IMR-90 (cell line): ENCODE measurements at regions not wholly inside any gene's neighbourhood (a gene's known extent, or its start where the extent isn't known, plus 50 kb on each side); places are given as distances from the start of the nearest gene placed in this dataset.

Experiments used
- ATAC-seq: fragments of 200-7000 bp; cut with Tn5 transposase; 2 replicates; pipeline ENCODE4 v1.9.1; 2020; ENCODE audit warnings: low read depth, mild to moderate bottlenecking, moderate library complexity
- BruUV-seq: library from RNA; stranded (reverse); fragments of 400-500 nt; replicated peaks from 2 replicates; lab custom pipeline; 2021; lab: Mats Ljungman, UMichigan
- CTCF ChIA-PET: fragments of 300-600 bp; formaldehyde crosslinking; extraction: SDS; loops from one replicate; lab custom pipeline; 2021; ENCODE audit warnings: antibody characterized with exemption; lab: Yijun Ruan, JAX
- POLR2A ChIA-PET: fragments of 300-600 bp; sonication (Branson Sonifier 250); formaldehyde crosslinking; loops from one replicate; lab custom pipeline; 2022; ENCODE audit warnings: antibody characterized with exemption; ENCODE audit not compliant: unreplicated experiment; lab: Charles Lee
- DNase-seq: peaks from one replicate; pipeline ENCODE4 v3.0.0; 2013
- H2AFZ ChIP-seq: replicated peaks from 2 replicates; pipeline ENCODE3; 2013; ENCODE audit warnings: low read length, mild to moderate bottlenecking; ENCODE audit not compliant: poor library complexity
- H2AK5ac ChIP-seq: 2 replicates; pipeline ENCODE4 v1.6.1; 2013; ENCODE audit warnings: low read depth, low read length, inconsistent platforms
- H2AK9ac ChIP-seq: replicated peaks from 2 replicates; pipeline ENCODE3; 2013; ENCODE audit warnings: mild to moderate bottlenecking, low read depth, low read length, moderate library complexity; ENCODE audit not compliant: poor library complexity
- H2BK120ac ChIP-seq: 2 replicates; pipeline ENCODE4 v1.6.1; 2013; ENCODE audit warnings: low read depth, low read length, inconsistent platforms
- H2BK15ac ChIP-seq: 3 replicates; pipeline ENCODE4 v1.6.1; 2013; ENCODE audit warnings: low read depth, low read length, inconsistent platforms
- H2BK20ac ChIP-seq: 2 replicates; pipeline ENCODE4 v1.6.1; 2013; ENCODE audit warnings: low read depth, mild to moderate bottlenecking, inconsistent platforms, low read length, moderate library complexity
- H2BK5ac ChIP-seq: 2 replicates; pipeline ENCODE4 v1.6.1; 2013; ENCODE audit warnings: mild to moderate bottlenecking, low read depth, low read length, inconsistent platforms; ENCODE audit not compliant: poor library complexity, severe bottlenecking
- H3K14ac ChIP-seq: replicated peaks from 2 replicates; pipeline ENCODE4 v1.6.1; 2013; ENCODE audit warnings: low read depth, low read length, inconsistent platforms
- H3K18ac ChIP-seq: 2 replicates; pipeline ENCODE4 v1.6.1; 2013; ENCODE audit warnings: low read depth, low read length, control low read depth
- H3K23ac ChIP-seq: 2 replicates; pipeline ENCODE4 v1.6.1; 2013; ENCODE audit warnings: low read depth, low read length, inconsistent platforms
- H3K27ac ChIP-seq: 2 replicates; pipeline ENCODE4 v1.5.1; 2013; ENCODE audit warnings: mild to moderate bottlenecking, control low read depth, low read length; ENCODE audit not compliant: insufficient read depth
- H3K27me3 ChIP-seq: 2 replicates; pipeline ENCODE4 v1.6.1; 2013; ENCODE audit warnings: low read length; ENCODE audit not compliant: control insufficient read depth, insufficient read depth
- H3K36me3 ChIP-seq: 2 replicates; pipeline ENCODE4 v1.6.1; 2013; ENCODE audit warnings: low read length, mixed read lengths; ENCODE audit not compliant: control insufficient read depth, insufficient read depth
- H3K4ac ChIP-seq: 2 replicates; pipeline ENCODE4 v1.6.1; 2013; ENCODE audit warnings: low read depth, low read length, inconsistent platforms
- H3K4me1 ChIP-seq: 2 replicates; pipeline ENCODE4 v1.6.1; 2013; ENCODE audit warnings: low read length, mixed read lengths; ENCODE audit not compliant: control insufficient read depth, insufficient read depth
- H3K4me2 ChIP-seq: 2 replicates; pipeline ENCODE4 v1.6.1; 2013; ENCODE audit warnings: low read depth, mild to moderate bottlenecking, control low read depth, low read length, moderate library complexity
- H3K4me3 ChIP-seq: 2 replicates; pipeline ENCODE4 v1.5.1; 2013; ENCODE audit warnings: low read depth, mild to moderate bottlenecking, control low read depth, low read length, moderate library complexity; ENCODE audit not compliant: insufficient read depth
- H3K56ac ChIP-seq: 2 replicates; pipeline ENCODE4 v1.6.1; 2013; ENCODE audit warnings: low read length, inconsistent platforms; ENCODE audit not compliant: insufficient read depth; ENCODE audit errors: extremely low read depth
- H3K79me1 ChIP-seq, 2 experiments: 2 replicates each; pipeline ENCODE4 v1.6.1; 2013; ENCODE audit warnings: low read length in 2 of 2, inconsistent platforms in 1 of 2, low read depth in 1 of 2
- H3K9ac ChIP-seq: 2 replicates; pipeline ENCODE4 v1.6.1; 2013; ENCODE audit warnings: low read depth, low read length, control low read depth
- H3K9me1 ChIP-seq: 2 replicates; pipeline ENCODE4 v1.6.1; 2013; ENCODE audit warnings: low read length, inconsistent platforms; ENCODE audit not compliant: insufficient read depth
- H3K9me3 ChIP-seq: 2 replicates; pipeline ENCODE4 v1.6.1; 2013; ENCODE audit warnings: low read length; ENCODE audit not compliant: control insufficient read depth, insufficient read depth
- H4K20me1 ChIP-seq: 2 replicates; pipeline ENCODE4 v1.6.1; 2013; ENCODE audit warnings: low read length, inconsistent platforms; ENCODE audit not compliant: insufficient read depth
- H4K5ac ChIP-seq: 2 replicates; pipeline ENCODE4 v1.6.1; 2013; ENCODE audit warnings: mild to moderate bottlenecking, low read depth, low read length, control low read depth
- H4K8ac ChIP-seq, 2 experiments: 2 replicates each; pipeline ENCODE4 v1.6.1; 2013; ENCODE audit warnings: low read depth in 2 of 2, low read length in 2 of 2, control low read depth in 1 of 2, inconsistent platforms in 1 of 2
- H4K91ac ChIP-seq: 2 replicates; pipeline ENCODE4 v1.6.1; 2013; ENCODE audit warnings: low read depth, low read length, inconsistent platforms; ENCODE audit not compliant: insufficient read depth
- BHLHE40 ChIP-seq: fragments of 150-350 bp; IDR thresholded peaks from 2 replicates; pipeline ENCODE4 v1.6.1; 2016; ENCODE audit warnings: mild to moderate bottlenecking, low read depth, low read length
- CEBPB ChIP-seq: IDR thresholded peaks from 2 replicates; pipeline ENCODE4 v1.6.1; 2012; ENCODE audit warnings: low read depth, low read length, improper control_type of control experiment
- CHD1 ChIP-seq: IDR thresholded peaks from 2 replicates; pipeline ENCODE4 v1.6.1; 2012; ENCODE audit warnings: low read depth, low read length, improper control_type of control experiment
- FOS ChIP-seq: fragments of 150-350 bp; IDR thresholded peaks from 2 replicates; pipeline ENCODE4 v1.6.1; 2016; ENCODE audit warnings: low read depth, low read length
- MAFK ChIP-seq: IDR thresholded peaks from 2 replicates; pipeline ENCODE4 v1.6.1; 2012; ENCODE audit warnings: low read depth, low read length, improper control_type of control experiment
- MAZ ChIP-seq: IDR thresholded peaks from 2 replicates; pipeline ENCODE4 v1.6.1; 2012; ENCODE audit warnings: low read depth, mild to moderate bottlenecking, low read length, improper control_type of control experiment, moderate library complexity, borderline replicate concordance
- MXI1 ChIP-seq: IDR thresholded peaks from 2 replicates; pipeline ENCODE4 v1.6.1; 2012; ENCODE audit warnings: low read depth, mild to moderate bottlenecking, low read length, moderate library complexity, borderline replicate concordance
- NFE2L2 ChIP-seq: fragments of 150-350 bp; IDR thresholded peaks from 2 replicates; pipeline ENCODE4 v1.6.1; 2016; ENCODE audit warnings: low read depth, mild to moderate bottlenecking, low read length
- POLR2A ChIP-seq: IDR thresholded peaks from 2 replicates; pipeline ENCODE4 v1.6.1; 2012; ENCODE audit warnings: mild to moderate bottlenecking, low read depth, low read length
- RAD21 ChIP-seq: IDR thresholded peaks from 2 replicates; pipeline ENCODE4 v1.6.1; 2012; ENCODE audit warnings: low read length, improper control_type of control experiment
- RCOR1 ChIP-seq: IDR thresholded peaks from 2 replicates; pipeline ENCODE4 v1.6.1; 2012; ENCODE audit warnings: mild to moderate bottlenecking, low read length, improper control_type of control experiment; ENCODE audit not compliant: insufficient replicate concordance
- RFX5 ChIP-seq: IDR thresholded peaks from 2 replicates; pipeline ENCODE4 v1.8.0; 2012; ENCODE audit warnings: low read depth, mild to moderate bottlenecking, low read length, moderate library complexity
- SMC3 ChIP-seq: fragments of 150-350 bp; IDR thresholded peaks from 2 replicates; pipeline ENCODE4 v1.6.1; 2016; ENCODE audit warnings: low read depth, mild to moderate bottlenecking, antibody characterized with exemption, low read length, moderate library complexity
- WGBS, 2 experiments: methylation state at CpG; one replicate each; pipeline versions ENCODE4 v1.1.5 to v1.1.7; 2013; ENCODE audit warnings: missing lambda C conversion rate in 2 of 2; ENCODE audit not compliant: insufficient read length in 1 of 2; ENCODE audit errors: extremely low coverage in 2 of 2; 5-methylcytosine and 5-hydroxymethylcytosine counted together
- dilution Hi-C: fragments of 300-500 bp; cut with HindIII; formaldehyde crosslinking; loops from one replicate; pipeline ENCODE4 v1.14.3; 2018; ENCODE audit warnings: low sequenced_read_pairs; ENCODE audit not compliant: unreplicated experiment
- in situ Hi-C: fragments of 300-500 bp; cut with MboI; formaldehyde crosslinking; loops from 3 replicates; pipeline ENCODE4 v1.14.3; 2019; ENCODE audit warnings: low sequenced_read_pairs, inconsistent platforms, mixed read lengths
- intact Hi-C: fragments of 100-400 bp; cut with micrococcal nuclease; formaldehyde crosslinking; loops from 2 replicates; pipeline ENCODE4 v1.10.0; 2022
- TF ChIP-seq, protein P1 (sequence below): fragments of 150-350 bp; IDR thresholded peaks from 2 replicates; pipeline ENCODE4 v1.6.1; 2017; ENCODE audit warnings: mild to moderate bottlenecking, antibody characterized with exemption, low read length, low read depth
- TF ChIP-seq, protein P2 (sequence below): conservative IDR thresholded peaks from 2 replicates; pipeline ENCODE4 v1.5.1; 2012; ENCODE audit warnings: mild to moderate bottlenecking, low read depth, low read length, improper control_type of control experiment
- TF ChIP-seq, protein P3 (sequence below): fragments of 150-350 bp; IDR thresholded peaks from 2 replicates; pipeline ENCODE4 v1.6.1; 2016; ENCODE audit warnings: low read depth, mild to moderate bottlenecking, low read length, moderate library complexity, borderline replicate concordance

GRCh38 chr2:143877056-143877455 is 642.9 kb downstream of the ZEB2 start:
- Histone ChIP-seq H3K18ac (no peak overlapping the region), H4K8ac (no peak overlapping the region), H3K4ac (no peak overlapping the region), H2BK15ac (no peak overlapping the region), H4K91ac (no peak overlapping the region), H3K27me3 (no peaks in the 10 kb centered on the region), H3K9me3 (peaks cover 1% of the 10 kb centered on the region; the same call in 1 of the 2 replicates), H3K4me1 (no peaks in the 10 kb centered on the region), H3K4me2 (no peak overlapping the region), H2BK120ac (no peak overlapping the region), H3K56ac (no peak overlapping the region), H3K23ac (no peak overlapping the region), H3K9me1 (no peaks in the 10 kb centered on the region), H4K20me1 (no peaks in the 10 kb centered on the region), H2BK20ac (no peak overlapping the region), H4K5ac (no peak overlapping the region), H2BK5ac (no peak overlapping the region), H3K27ac (no peak overlapping the region), H2AK9ac (no peak overlapping the region), H2AK5ac (no peak overlapping the region), H3K36me3 (no peaks in the 10 kb centered on the region), H2AFZ (no peak overlapping the region), H3K79me1 (no peaks in the 10 kb centered on the region), H3K14ac (no peak overlapping the region), H3K4me3 (no peak overlapping the region), H3K9ac (no peak overlapping the region)
- ChIA-PET POLR2A (no interaction called here), CTCF (no interaction called here)
- WGBS, 2 experiments: 75% methylated on average over 7 of the region's 11 CpGs; no CpG with 5 or more reads in 1 of the 2 experiments
- in situ Hi-C loops: no loop called here
- ATAC-seq (no peak), DNase-seq (no peak)
- intact Hi-C loops: no loop called here
- no TSS peak for BruUV-seq
- TF ChIP-seq, protein P1, sequence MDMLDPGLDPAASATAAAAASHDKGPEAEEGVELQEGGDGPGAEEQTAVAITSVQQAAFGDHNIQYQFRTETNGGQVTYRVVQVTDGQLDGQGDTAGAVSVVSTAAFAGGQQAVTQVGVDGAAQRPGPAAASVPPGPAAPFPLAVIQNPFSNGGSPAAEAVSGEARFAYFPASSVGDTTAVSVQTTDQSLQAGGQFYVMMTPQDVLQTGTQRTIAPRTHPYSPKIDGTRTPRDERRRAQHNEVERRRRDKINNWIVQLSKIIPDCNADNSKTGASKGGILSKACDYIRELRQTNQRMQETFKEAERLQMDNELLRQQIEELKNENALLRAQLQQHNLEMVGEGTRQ: no peak
- TF ChIP-seq RAD21 (no peak), BHLHE40 (no peak), SMC3 (no peak), POLR2A (no peak), RCOR1 (no peak), NFE2L2 (no peak), RFX5 (no peak), CEBPB (no peak), CHD1 (no peak), MAFK (no peak), MAZ (no peak), FOS (no peak), MXI1 (no peak)
- TF ChIP-seq, protein P2, sequence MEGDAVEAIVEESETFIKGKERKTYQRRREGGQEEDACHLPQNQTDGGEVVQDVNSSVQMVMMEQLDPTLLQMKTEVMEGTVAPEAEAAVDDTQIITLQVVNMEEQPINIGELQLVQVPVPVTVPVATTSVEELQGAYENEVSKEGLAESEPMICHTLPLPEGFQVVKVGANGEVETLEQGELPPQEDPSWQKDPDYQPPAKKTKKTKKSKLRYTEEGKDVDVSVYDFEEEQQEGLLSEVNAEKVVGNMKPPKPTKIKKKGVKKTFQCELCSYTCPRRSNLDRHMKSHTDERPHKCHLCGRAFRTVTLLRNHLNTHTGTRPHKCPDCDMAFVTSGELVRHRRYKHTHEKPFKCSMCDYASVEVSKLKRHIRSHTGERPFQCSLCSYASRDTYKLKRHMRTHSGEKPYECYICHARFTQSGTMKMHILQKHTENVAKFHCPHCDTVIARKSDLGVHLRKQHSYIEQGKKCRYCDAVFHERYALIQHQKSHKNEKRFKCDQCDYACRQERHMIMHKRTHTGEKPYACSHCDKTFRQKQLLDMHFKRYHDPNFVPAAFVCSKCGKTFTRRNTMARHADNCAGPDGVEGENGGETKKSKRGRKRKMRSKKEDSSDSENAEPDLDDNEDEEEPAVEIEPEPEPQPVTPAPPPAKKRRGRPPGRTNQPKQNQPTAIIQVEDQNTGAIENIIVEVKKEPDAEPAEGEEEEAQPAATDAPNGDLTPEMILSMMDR: no peak
- TF ChIP-seq, protein P3, sequence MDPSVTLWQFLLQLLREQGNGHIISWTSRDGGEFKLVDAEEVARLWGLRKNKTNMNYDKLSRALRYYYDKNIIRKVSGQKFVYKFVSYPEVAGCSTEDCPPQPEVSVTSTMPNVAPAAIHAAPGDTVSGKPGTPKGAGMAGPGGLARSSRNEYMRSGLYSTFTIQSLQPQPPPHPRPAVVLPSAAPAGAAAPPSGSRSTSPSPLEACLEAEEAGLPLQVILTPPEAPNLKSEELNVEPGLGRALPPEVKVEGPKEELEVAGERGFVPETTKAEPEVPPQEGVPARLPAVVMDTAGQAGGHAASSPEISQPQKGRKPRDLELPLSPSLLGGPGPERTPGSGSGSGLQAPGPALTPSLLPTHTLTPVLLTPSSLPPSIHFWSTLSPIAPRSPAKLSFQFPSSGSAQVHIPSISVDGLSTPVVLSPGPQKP: no peak
- dilution Hi-C loops: no loop called here
